OCI-M1 (cell line): ENCODE measurements at regions not wholly inside any gene's neighbourhood (a gene's known extent, or its start where the extent isn't known, plus 50 kb on each side); places are given as distances from the start of the nearest gene placed in this dataset.
"Not testable (repeated sequence)": the region's sequence is repeated elsewhere in the genome, so short reads cannot be mapped to it uniquely, and the experiment has no call there.

ENCODE experiments used
- DNase-seq: peaks from one replicate; lab custom pipeline; 2025; lab: John Stamatoyannopoulos, UW

DNA sequence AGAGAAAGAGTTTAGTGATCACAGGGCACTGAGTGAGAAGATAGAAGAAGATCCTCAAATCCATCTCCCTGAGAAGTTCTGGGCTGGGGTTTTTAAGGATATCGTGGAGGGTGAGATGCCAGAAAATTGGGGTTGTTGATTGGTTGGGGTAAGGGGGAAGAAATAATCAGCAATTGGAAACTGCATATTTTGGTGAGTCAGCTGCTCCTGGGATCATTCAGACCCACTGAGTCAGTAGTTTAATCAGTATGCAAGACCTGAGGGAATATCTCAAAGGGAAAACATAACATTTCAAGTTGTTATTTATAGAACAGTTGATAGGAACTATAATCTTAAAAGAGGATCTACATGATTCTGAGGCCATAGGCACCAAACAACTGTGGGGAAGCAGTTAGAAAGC lies 183.4 kb downstream of the FCRL5 start:
- not testable (repeated sequence) for DNase-seq

DNA sequence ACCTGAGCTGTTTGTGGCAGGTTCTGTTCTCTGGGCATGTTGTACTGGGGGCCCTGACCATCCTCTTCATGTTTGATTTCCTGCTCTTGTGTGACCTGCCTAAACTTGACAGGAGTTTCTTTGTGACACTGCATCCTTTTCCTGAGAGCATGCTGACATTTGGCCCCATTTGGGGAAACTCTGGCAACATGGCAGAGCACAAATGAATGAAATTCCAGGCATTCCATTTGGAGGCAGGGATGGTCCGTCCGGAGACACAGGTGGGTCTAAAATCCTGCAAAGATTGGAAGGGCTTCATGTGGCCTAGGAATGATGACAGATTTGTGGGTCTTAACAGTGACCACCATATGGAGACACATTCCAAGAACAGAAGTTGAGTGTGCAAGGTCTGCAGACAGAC lies 184.0 kb downstream of the FCRL5 start:
- no peak for DNase-seq

DNA sequence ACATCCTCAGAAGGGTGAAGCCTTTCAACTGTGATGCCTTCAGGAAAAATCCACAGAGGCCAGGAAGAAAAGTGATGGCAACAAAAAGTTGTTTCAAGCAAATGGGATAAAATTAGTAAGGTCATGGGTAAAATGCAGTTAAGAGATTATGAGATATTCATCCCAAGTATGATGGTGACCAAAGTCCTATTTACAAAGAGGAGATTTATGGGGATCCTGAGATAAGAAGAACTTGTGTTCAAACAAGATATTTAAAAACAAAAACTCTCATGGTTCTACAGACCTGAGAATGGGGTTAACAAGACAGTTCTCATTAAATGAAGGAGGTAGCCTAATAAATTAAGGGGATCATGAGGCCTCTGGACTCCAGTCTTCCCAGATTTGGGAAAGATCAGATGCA lies 184.4 kb downstream of the FCRL5 start:
- peak; percentile 26 for DNase-seq

DNA sequence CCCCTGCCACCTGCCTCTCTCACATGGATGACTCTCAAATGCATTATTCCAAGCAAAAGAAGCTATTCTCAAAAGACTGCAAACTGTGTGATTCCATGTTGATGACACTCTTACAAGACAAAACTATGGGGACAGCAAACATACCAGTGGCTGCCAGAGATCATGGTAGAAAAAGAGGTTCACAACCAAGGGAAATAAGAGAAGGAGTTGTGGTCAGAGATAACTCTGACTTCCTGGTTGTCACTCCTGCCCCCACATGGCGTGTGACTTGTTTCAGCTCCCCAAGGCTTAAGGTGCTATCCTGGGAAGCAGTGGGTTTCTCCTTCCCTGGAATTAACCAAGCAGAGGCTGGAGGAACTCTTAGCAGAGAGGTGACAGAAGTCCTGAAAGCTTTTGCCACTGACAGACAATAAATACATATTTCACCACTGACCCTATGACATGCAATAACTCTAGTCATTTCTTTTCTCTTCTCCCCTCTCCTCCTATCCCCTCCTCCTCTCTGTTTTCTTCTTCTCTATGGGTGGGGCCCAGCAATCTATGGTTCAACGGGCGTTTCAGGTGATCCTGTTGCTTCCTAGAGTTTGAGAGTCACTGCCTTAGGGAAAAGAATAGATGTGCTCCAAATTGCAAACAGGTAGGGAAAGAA lies 185.1 kb downstream of the FCRL5 start:
- DNase-seq: peak; percentile 77

DNA sequence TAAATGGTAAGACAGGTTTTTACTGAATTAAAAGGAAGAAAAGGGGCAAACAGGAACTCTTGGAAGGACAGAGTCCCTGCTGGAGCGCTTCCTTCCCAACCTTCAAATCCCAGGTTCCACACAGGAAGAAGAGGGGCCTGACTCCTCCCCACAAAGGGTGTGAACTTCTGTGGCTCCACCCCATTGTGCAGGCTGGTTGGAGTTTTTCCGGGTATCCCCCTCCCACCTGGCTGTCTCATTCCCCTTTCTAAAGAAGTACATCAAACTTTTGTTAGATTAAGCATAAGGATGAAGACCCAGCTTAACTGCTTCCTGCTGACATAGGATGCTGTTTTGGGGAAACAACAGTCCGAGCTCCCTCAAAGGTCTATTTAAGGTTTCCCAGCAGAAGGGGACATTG lies 187.7 kb downstream of the FCRL5 start:
- DNase-seq: no peak

DNA sequence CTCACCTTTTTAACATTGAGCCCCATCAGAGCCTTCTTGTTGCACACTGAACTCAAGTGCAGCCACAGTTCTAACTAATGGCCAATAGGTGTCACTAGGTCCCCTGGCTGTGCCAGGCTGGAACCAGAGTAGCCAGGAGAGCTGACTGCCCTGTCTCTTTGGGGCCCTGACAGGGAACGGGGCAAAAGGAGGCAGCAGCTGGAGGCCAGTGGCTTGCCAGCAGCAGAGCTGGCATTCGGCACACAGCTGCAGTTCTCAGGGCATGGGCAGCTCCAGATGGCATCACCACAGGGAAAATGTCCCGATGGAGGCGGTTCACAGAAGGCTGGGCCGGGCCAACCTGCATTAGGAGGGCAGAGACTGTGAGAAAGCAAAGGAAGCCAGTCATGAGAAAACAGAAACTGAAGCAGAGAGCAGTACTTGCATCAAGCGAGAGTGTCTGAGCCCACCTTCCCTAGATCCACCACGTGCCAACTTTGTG lies 188.6 kb downstream of the FCRL5 start:
- peak; percentile 70 for DNase-seq

DNA sequence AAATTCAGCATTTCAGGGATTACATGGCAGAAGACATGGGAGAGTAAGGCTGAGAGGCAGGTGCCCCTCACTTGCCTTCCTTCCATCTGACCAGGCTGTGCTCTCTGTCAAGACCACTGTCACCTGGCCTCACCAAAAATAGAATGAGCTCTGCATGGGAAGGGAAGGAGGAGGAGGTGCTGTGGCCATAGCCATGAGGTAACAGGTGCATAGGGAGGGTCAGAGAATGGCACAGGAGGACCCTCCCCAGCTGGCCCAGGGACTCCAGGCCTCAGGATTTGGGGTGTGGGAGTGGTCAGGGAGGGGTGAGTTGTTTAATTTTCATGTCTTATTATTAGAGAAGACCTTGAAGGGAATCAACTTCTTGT lies 192.3 kb downstream of the FCRL5 start:
- no peak for DNase-seq

DNA sequence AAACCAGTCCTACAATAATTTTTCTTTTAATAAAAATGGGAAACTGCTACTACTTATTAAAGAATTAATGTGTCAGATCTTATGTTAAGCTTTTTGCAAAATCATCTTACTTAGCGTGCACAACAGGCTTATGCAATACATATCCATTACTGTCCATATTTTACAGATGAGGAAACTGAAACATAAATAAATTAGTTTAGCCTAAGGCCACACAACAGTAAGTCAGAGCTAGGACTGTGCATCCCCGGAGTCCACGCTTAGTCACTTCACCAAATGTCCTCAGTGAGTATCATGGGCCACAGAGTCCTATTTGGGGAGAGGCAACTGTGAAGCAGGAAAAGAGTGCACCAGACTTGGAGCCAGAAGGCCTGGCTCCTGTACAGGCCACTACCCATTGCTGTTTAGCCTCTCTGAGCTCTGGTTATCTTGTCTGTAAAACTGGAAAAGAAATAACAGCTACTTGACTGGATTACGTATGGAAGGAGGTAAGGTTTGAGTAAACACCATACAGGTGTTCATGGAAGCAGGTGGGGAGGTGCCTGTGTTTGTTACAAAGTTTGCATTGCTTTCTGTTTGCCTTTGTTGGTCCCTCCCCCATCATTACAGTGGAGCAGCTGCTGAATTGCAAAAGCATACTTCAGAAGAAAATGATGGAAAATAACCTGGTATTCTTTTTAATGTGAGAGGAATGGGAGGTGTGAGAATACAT lies 192.8 kb downstream of the FCRL5 start:
- no peak for DNase-seq

DNA sequence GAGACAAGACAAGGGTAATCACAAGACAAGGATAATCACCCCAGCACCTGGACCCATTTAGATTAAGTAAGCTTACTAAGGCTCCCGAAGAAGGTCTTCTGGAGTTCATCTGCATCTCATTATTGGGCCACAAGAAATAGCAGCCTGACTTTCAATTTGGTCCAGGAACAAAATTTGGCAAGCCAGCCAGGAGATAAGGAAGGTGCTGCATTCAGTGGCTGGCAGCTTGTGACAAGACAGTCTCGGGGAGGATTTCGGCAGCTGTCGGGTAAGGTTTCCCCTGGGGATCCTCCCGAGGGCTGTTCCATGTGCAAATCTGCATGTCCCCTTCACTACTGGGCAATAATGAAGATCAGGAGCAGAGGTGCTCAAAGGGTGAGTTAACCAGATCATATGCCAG lies 195.2 kb downstream of the FCRL5 start:
- DNase-seq: peak; percentile 80

DNA sequence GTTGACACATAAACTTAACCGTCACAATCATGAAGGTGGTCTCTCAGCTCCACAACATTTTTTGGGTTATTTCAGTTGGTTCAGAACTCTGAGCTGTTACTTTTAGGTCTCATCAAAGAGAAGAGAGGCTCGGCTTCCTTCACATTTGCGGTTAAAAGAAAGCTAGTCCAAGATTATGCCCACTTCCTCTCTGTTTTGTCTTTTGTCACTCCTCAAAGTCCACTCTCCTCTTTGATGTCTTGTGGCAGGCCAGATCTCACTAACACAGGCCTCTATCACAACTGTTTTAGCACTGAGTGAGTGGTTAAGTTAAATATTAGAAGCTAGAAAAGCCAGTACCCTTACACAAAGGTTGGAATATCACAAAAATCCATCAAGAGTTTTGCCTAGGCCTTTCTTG lies 195.7 kb downstream of the FCRL5 start:
- peak; percentile 59 for DNase-seq

DNA sequence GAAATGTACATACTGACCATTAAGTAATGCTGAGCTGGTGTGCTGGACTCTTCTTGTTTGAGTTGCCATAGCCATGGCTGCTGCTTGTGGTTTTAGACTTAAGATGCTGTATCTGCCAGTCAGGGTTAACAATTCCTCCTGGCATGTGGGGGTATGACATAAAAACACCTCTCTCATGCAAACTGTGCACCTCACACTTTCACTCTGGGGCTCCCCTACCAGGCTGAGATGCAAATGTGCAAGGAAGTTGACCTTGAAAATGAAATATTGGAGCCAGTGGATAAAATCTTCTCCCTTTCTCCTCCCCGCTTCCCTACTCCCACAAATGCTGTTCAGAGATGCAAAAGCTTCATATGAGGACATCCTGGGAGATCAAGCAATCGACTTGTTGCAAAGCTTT lies 198.8 kb downstream of the FCRL5 start:
- no peak for DNase-seq

DNA sequence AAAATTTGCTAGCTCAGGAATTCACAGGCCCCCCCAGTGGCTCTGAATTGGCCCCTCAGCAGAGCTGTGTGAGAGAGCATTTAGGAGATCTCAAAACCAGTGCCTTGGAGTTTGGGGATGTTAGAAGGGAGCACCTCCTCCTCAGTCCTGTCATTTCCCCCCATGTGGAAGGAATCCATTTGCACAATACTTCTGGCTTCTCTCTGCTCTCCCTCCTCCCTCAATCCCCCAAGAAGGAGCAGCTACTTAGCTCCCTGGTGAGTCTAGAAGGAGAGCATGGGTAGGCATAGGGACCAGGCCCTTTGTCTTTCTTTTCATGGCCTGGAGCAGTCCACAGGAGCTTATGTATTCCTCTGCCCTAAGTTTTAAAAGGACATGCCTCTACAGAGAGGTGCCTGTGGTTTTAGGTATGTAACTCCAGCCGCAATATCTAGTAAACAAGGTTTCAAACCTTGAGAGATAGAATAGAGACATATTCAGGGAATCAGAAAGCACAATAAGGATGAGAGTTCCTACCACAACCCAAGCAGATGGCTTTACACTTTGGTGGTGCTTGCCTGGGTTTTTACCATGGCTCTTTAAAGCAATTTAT lies 199.4 kb downstream of the FCRL5 start:
- no peak for DNase-seq

DNA sequence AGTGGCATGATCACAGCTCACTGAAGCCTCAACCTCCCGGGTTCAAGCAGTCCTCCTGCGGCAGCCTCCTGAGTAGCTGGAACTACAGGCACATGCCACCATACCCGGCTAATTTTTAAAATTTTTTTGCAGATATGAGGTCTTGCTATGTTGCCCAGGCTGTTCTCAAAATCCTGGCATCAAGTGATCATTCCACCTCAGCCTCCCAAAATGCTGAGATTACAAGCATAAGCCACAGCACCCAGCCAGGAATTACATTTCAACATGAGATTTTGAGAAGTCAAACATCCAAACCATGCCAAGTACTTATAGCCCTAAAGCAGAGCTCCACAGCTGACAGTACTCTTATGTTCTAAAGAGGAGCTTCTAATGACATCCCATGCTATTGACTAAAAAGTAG lies 200.1 kb downstream of the FCRL5 start:
- DNase-seq: no peak

DNA sequence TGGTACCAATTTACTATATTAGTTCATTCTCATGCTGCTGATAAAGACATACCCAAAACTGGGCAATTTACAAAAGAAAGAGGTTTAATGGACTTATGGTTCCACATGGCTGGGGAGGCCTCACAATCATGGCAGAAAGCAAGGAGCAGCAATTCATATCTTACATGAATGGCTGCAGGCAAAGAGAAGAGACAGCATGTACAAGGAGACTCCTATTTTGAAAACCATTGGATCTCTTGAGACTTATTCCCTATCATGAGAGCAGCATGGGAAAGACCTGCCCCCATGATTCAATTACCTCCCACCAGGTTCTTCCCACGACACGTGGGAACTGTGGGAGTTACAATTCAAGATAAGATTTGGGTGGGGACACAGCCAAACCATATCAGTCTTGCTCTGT lies 200.5 kb downstream of the FCRL5 start:
- not testable (repeated sequence) for DNase-seq

DNA sequence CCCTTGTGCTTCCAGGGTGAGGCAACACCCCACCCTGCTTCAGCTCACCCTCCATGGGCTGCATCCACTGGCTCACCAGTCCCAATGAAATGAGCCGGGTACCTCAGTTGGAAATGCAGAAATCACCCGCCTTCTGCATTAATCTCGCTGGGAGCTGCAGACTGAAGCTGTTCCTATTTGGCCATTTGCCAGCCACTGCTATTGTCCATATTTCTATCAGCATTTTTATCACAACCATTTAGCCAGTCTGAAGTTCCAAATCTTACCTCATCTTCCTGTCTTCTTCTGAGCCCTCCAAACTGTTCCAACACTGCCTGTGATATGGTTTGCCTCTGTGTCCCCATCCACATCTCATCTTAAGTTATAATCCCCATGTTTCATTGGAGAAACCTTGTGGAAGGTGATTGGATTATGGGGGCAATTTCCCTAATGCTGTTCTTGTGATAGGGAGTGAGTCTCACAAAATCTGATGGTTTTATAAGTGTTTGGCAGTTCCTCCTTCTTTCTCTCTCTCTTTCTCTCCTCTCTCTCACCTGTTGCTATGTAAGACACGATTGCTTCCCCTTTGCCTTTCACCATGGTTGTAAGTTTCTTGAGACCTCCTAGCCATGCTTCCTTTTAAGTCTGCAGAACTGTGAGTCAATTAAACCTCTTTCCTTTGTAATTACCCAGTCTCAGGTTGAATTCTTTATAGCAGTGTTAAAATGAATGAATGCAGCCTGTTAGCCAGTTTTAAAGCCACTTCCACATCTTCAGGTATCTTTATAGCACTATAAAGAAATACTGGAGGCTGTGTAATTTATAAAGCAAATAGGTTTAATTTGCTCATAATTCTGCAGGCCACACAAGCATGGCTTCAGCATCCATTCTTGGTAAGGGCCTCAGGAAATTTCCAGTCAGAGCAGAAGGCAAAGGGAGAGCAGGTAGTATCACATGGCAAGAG lies 203.5 kb downstream of the FCRL5 start:
- DNase-seq: no peak

DNA sequence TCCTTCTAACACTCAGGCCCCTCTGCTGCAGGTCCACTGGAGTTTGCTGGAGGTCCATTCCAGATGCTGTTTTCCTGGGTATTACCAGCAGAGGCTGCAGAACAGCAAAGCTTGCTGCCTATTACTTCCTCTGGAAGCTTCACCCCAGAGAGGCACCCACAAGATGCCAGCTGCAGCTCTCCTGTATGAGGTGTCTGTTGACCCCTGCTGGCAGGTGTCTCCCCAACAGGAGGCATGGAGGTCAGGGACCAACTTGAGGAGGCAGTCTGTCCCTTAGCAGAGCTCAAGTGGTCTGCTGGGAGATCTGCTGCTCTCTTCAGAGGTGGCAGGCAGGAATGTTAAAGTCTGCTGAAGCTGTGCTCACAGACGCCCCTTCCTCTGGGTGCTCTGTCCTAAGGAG lies 204.8 kb downstream of the FCRL5 start:
- no peak for DNase-seq

DNA sequence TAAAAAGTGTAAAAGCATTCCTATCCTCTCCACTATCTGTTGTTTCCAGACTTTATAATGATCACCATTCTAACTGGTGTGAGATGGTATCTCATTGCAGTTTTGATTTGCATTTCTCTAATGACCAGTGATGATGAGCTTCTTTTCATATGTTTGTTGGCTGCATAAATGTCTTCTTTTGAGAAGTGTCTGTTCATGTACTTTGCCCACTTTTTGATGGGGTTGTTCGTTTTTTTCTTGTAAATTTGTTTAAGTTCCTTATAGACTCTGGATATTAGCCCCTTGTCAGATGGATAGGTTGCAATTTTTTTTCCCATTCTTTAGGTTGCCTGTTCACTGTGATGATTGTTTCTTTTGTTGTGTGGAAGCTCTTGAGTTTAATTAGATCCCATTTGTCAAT lies 199.6 kb upstream of the ETV3 start:
- not testable (repeated sequence) for DNase-seq

DNA sequence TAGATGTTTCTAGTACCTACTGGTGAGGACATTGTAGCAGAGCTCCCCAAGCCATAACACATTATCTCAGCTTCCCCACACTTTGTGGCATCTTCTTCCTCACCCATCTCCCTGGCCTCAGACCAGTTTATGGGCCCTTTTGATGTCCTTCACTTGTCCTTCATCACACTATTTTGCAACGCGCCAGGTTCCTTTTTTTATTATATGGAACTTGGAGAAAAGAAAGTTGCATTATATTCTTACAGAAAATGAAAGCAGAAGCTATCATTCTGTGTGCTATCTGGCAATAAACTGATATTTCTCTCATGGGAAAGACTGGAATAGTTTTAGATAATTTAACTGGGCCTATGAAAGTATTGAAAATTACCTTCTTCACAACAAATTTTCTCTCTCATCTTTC lies 196.9 kb upstream of the ETV3 start:
- peak; percentile 70 for DNase-seq

DNA sequence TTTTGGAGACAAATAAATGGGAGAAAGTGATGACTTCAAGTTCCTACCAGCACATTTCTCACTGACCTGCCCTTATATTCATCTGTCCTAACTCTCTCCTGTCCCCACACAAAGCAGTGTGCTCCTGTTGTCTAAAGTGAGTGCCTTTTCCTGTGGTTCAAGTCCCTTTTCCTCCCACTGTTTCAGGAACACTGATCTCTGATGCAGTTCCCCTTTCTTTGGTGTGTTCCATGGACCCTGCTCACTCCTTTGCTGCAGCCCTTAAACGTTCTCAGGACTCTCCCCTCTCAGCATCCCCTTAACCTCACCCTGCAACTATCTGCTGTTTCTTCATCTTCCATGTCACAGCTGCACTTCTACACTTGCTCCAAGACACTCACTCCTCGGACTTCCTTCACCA lies 195.8 kb upstream of the ETV3 start:
- no peak for DNase-seq

DNA sequence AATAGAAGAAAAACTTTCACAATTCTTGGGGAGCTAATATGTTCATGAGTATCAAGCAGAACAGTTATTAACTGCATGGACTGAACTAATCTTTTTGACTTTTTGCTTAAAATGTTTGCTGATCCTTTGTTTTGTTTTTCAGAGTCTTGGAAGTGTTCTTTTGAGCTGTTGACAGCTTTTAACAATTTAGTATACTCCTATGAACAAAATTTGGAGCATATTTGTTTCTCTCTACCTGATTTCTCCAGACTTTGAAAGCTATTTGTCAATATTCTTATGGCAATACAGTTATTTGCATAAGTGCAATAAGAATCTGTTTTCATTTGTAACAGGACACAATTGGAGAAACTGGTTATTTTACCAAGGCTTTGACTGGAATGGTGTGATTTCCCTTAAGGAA lies 192.0 kb upstream of the ETV3 start:
- DNase-seq: peak; percentile 30

DNA sequence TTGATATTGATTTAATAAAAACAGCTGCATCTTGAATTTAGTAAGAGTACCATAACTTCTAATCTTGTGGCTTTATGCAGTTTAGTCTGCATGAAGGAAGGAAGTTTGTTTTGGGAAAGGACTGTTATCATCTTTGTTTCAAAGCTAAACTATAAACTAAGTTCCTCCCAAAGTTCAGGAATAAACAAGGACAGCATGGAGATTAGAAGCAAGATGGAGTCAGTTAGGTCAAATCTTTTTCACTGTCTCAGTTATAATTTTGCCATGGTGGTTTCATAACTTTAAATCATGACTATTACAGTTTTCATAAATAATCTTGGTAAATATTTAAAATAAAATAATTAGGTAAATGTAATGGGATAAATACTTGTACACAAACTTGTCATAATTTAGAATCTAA lies 189.9 kb upstream of the ETV3 start:
- DNase-seq: not testable (repeated sequence)

DNA sequence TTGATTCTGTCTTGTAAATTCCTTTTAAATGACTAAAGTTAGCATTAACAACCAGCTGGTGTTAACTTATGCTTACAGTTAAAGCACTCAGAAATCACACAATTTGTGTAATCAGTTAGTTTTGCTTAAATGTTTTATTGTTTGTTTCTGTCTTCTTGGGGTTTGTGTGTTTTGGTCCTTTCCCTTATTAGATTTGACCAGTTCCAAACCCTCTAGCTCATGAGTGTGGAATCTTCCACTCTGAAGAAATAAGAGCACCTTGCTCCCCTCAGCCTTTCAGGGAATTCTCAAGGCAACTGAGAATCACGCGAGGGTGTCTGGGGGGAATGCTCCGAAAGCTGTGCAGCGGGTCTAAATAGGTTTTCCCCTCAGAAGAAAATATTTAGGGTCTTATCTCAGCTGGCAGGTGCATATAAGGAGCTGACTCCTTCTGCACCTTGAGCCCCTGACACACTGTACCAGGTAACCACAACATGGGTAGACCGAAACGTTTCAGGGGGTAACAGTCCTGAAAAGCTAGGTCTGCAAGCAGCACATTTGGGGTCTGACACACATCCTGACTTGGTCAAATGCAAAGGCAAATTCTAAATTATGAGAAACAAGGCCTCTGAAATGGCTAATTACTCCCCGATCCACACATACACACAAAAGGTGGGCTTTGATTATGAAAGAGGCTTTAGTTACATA lies 188.1 kb upstream of the ETV3 start:
- DNase-seq: no peak
